ENCODE measurements at regions not wholly inside any gene's neighbourhood (a gene's known extent, or its start where the extent isn't known, plus 50 kb on each side); places are given as distances from the start of the nearest gene placed in this dataset.

GRCh38 chr20:52422574-52423336, 231.2 kb upstream of the ZFP64 start:
- H3K4me3 ChIP-seq: no peak overlapping the region
- H3K9ac ChIP-seq (ENCODE audit: insufficient read length): no peak overlapping the region
- DNase-seq (ENCODE audit: low read depth, low spot score): no peak
- no peaks in the 10 kb centered on the region for H3K9me3 ChIP-seq (ENCODE audit: low read depth, low read length)
- no peaks in the 10 kb centered on the region for H3K36me3 ChIP-seq (ENCODE audit: insufficient read depth, low read length)
- TF ChIP-seq POLR2AphosphoS5 (IDR thresholded peaks at IDR 0.05; ENCODE audit: borderline replicate concordance, low read depth, low read length): no peak
- TF ChIP-seq EZH2 (IDR thresholded peaks at IDR 0.05): no peak
- TF ChIP-seq FOXP2 (optimal IDR thresholded peaks at IDR 0.05; ENCODE audit: control extremely low read depth, extremely low read length, insufficient read depth): no peak
- H3K27ac ChIP-seq: no peak overlapping the region

GRCh38 chr20:52420805-52421204, 229.2 kb upstream of the ZFP64 start:
- H3K36me3 ChIP-seq (ENCODE audit: insufficient read depth, low read length): no peaks in the 10 kb centered on the region
- no peak for DNase-seq (ENCODE audit: low read depth, low spot score)
- no peak overlapping the region for H3K4me3 ChIP-seq
- no peak overlapping the region for H3K9ac ChIP-seq (ENCODE audit: insufficient read length)
- no peaks in the 10 kb centered on the region for H3K9me3 ChIP-seq (ENCODE audit: low read depth, low read length)
- H3K27ac ChIP-seq: no peak overlapping the region
- TF ChIP-seq FOXP2 (optimal IDR thresholded peaks at IDR 0.05; ENCODE audit: control extremely low read depth, extremely low read length, insufficient read depth): no peak
- no peak for TF ChIP-seq POLR2AphosphoS5 (IDR thresholded peaks at IDR 0.05; ENCODE audit: borderline replicate concordance, low read depth, low read length)
- no peak for TF ChIP-seq EZH2 (IDR thresholded peaks at IDR 0.05)

- no peak for DNase-seq (ENCODE audit: low read depth, low spot score)
- TF ChIP-seq FOXP2 (optimal IDR thresholded peaks at IDR 0.05; ENCODE audit: control extremely low read depth, extremely low read length, insufficient read depth): no peak
- TF ChIP-seq POLR2AphosphoS5 (IDR thresholded peaks at IDR 0.05; ENCODE audit: borderline replicate concordance, low read depth, low read length): no peak
- TF ChIP-seq EZH2 (IDR thresholded peaks at IDR 0.05): no peak
- H3K36me3 ChIP-seq (ENCODE audit: insufficient read depth, low read length): no peaks in the 10 kb centered on the region
Observed at GRCh38 chr20:52419205-52419604, 227.6 kb upstream of the ZFP64 start.

GRCh38 chr20:52416953-52417352, 225.4 kb upstream of the ZFP64 start:
- Histone ChIP-seq H3K9me3 (ENCODE audit: low read depth, low read length) (no peaks in the 10 kb centered on the region), H3K27ac (no peak overlapping the region), H3K36me3 (ENCODE audit: insufficient read depth, low read length) (no peaks in the 10 kb centered on the region), H3K4me3 (no peak overlapping the region), H3K9ac (ENCODE audit: insufficient read length) (no peak overlapping the region)
- no peak for TF ChIP-seq EZH2 (IDR thresholded peaks at IDR 0.05)
- TF ChIP-seq POLR2AphosphoS5 (IDR thresholded peaks at IDR 0.05; ENCODE audit: borderline replicate concordance, low read depth, low read length): no peak
- no peak for TF ChIP-seq FOXP2 (optimal IDR thresholded peaks at IDR 0.05; ENCODE audit: control extremely low read depth, extremely low read length, insufficient read depth)
- DNase-seq (ENCODE audit: low read depth, low spot score): no peak

More at GRCh38 chr20:52419205-52419604, 227.6 kb upstream of the ZFP64 start:
- H3K9me3 ChIP-seq (ENCODE audit: low read depth, low read length): no peaks in the 10 kb centered on the region
- no peak overlapping the region for H3K27ac ChIP-seq
- H3K9ac ChIP-seq (ENCODE audit: insufficient read length): no peak overlapping the region
- no peak overlapping the region for H3K4me3 ChIP-seq

- Histone ChIP-seq H3K9me3 (ENCODE audit: low read depth, low read length) (no peaks in the 10 kb centered on the region), H3K27ac (no peak overlapping the region), H3K4me3 (no peak overlapping the region), H3K9ac (ENCODE audit: insufficient read length) (no peak overlapping the region), H3K36me3 (ENCODE audit: insufficient read depth, low read length) (no peaks in the 10 kb centered on the region)
- TF ChIP-seq POLR2AphosphoS5 (IDR thresholded peaks at IDR 0.05; ENCODE audit: borderline replicate concordance, low read depth, low read length): no peak
- no peak for TF ChIP-seq FOXP2 (optimal IDR thresholded peaks at IDR 0.05; ENCODE audit: control extremely low read depth, extremely low read length, insufficient read depth)
- TF ChIP-seq EZH2 (IDR thresholded peaks at IDR 0.05): no peak
- no peak for DNase-seq (ENCODE audit: low read depth, low spot score)
Observed at GRCh38 chr20:52411611-52412010, 220.0 kb upstream of the ZFP64 start.

GRCh38 chr20:52410731-52411234, 219.2 kb upstream of the ZFP64 start:
- H3K4me3 ChIP-seq: no peak overlapping the region
- TF ChIP-seq POLR2AphosphoS5 (IDR thresholded peaks at IDR 0.05; ENCODE audit: borderline replicate concordance, low read depth, low read length) (no peak), EZH2 (IDR thresholded peaks at IDR 0.05) (no peak), FOXP2 (optimal IDR thresholded peaks at IDR 0.05; ENCODE audit: control extremely low read depth, extremely low read length, insufficient read depth) (no peak)
- H3K36me3 ChIP-seq (ENCODE audit: insufficient read depth, low read length): no peaks in the 10 kb centered on the region
- H3K9ac ChIP-seq (ENCODE audit: insufficient read length): no peak overlapping the region
- H3K9me3 ChIP-seq (ENCODE audit: low read depth, low read length): no peaks in the 10 kb centered on the region
- no peak overlapping the region for H3K27ac ChIP-seq
- DNase-seq (ENCODE audit: low read depth, low spot score): no peak

GRCh38 chr20:52410182-52410647, 218.6 kb upstream of the ZFP64 start:
- TF ChIP-seq EZH2 (IDR thresholded peaks at IDR 0.05) (no peak), FOXP2 (optimal IDR thresholded peaks at IDR 0.05; ENCODE audit: control extremely low read depth, extremely low read length, insufficient read depth) (peak; percentile 68)
- H3K36me3 ChIP-seq (ENCODE audit: insufficient read depth, low read length): no peaks in the 10 kb centered on the region
- no peak overlapping the region for H3K4me3 ChIP-seq
- peak; percentile 66 for DNase-seq (ENCODE audit: low read depth, low spot score)
- no peak overlapping the region for H3K9ac ChIP-seq (ENCODE audit: insufficient read length)
- H3K9me3 ChIP-seq (ENCODE audit: low read depth, low read length): no peaks in the 10 kb centered on the region
- H3K27ac ChIP-seq: no peak overlapping the region

GRCh38 chr20:52405986-52406385, 214.4 kb upstream of the ZFP64 start:
- TF ChIP-seq POLR2AphosphoS5 (IDR thresholded peaks at IDR 0.05; ENCODE audit: borderline replicate concordance, low read depth, low read length) (no peak), EZH2 (IDR thresholded peaks at IDR 0.05) (no peak), FOXP2 (optimal IDR thresholded peaks at IDR 0.05; ENCODE audit: control extremely low read depth, extremely low read length, insufficient read depth) (no peak)
- Histone ChIP-seq H3K36me3 (ENCODE audit: insufficient read depth, low read length) (no peaks in the 10 kb centered on the region), H3K27ac (no peak overlapping the region), H3K9me3 (ENCODE audit: low read depth, low read length) (no peaks in the 10 kb centered on the region), H3K4me3 (no peak overlapping the region), H3K9ac (ENCODE audit: insufficient read length) (no peak overlapping the region)
- DNase-seq (ENCODE audit: low read depth, low spot score): no peak

All from SK-N-MC (cell line).